GM21526 (cell line): ENCODE measurements at regions not wholly inside any gene's neighbourhood (a gene's known extent, or its start where the extent isn't known, plus 50 kb on each side); places are given as distances from the start of the nearest gene placed in this dataset.
A peak's percentile ranks its signal among the peaks of the same experiment; 100 is the strongest.

Source experiments
- ATAC-seq: cut with Tn5 transposase; IDR thresholded peaks from one replicate; pipeline ENCODE4 v1.9.1; 2021; ENCODE audit warnings: moderate library complexity; ENCODE audit not compliant: unreplicated experiment, low FRiP score

DNA sequence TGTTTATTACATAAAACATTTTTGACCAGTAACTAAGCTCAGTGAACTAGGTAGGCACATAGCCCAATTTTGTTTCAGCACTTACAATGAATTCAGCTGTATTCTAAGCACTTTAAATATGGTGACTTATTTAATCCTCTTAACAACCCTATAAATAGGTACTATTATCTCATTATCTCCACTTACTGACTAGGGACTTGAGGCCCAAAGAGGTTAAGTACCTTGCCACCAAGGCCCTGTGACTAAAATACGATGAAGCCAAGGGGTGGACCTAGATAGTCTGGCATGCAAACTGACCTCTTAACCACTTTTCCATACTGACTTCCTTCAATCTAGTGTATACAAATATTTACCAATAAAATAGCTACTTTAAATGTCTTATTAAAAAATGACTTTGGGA lies 266.4 kb downstream of the ZNF608 start:
- no peak for ATAC-seq

DNA sequence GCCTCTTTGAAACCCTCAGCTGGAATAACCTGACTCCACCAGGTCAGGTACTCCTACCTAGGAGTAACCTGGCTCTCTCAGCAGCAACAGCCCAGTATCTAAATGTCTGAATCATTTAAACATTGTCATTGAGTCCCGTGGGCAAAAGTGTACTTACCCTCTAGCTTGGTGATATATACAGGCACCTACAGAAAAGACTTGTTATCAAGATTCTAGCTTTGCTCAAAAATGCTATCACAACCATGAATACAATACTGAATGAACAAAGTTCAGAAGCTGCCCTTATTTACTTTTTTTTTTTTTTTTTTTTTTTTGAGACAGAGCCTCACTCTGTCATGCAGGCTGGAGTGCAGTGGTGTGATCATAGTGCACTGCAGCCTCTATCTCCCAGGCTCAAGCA lies 268.2 kb downstream of the ZNF608 start:
- ATAC-seq = no peak

DNA sequence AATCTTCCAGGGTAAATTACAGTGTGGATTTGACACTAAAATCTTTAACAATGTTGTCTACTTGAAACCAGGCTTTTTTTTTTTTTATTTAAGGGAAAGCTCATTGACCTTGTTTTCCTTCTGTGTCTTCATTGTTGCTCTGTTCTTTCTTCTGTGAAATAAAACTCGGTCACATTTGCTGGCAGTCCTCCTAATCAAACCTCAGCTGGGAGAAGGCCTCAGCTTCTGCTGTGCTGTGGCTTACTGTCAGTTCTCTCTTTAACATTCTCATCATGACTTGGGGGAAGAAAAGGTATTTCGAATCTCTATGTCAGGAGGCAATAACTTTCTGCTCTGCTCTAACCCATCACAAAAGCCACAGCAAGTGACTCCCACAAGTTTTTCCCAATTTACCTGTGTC lies 268.9 kb downstream of the ZNF608 start:
- ATAC-seq = no peak

DNA sequence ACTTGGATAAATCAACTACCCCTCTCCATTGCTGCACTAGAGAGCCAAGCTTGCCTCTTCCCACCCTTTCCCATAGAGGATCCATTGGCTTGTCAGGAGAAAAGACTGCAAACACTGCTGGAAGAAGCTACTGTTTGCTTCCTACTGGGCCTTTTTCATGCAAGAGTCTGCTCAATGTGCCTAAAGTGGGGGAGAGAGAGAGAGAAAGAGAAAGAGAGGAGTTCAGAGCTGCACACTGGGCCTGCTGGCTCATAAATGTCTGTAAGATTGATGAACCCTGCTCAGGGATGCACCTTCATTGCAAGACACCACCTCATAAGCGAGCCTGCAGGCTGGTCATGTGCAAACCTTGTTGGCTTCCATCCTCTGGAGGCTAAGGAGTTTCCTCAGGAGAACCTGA lies 269.4 kb downstream of the ZNF608 start:
- ATAC-seq = no peak

DNA sequence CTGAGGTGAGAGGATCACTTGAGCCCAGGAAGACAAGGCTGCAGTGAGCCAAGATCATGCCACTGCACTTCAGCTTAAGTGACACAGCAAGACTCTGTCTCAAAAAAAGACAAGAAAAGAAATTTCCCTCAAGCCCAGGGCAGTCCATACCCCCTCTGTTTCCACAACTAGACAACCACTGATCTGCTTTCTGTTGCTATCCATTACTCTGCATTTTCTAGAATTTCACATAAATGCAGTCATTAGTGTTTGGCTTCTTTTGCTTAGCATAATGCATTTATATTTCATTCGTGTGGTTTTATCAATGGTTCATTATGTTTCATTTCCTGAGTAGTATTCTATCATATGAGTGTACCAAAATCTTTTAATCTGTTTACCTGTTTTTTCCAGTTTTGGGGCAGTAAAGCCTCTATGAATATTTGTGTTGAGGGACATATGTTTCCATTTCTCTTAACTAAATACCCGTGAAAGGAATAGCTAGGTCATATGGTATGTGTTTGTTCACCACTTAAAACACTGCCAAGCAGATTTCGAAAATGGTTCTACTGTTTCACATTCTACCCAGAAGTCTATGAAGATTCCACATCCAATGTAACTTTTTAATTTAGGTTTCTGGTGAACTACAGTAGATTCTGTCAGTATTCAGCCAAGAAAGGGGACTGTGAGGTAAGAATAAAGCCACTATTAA lies 271.8 kb downstream of the ZNF608 start:
- no peak for ATAC-seq

DNA sequence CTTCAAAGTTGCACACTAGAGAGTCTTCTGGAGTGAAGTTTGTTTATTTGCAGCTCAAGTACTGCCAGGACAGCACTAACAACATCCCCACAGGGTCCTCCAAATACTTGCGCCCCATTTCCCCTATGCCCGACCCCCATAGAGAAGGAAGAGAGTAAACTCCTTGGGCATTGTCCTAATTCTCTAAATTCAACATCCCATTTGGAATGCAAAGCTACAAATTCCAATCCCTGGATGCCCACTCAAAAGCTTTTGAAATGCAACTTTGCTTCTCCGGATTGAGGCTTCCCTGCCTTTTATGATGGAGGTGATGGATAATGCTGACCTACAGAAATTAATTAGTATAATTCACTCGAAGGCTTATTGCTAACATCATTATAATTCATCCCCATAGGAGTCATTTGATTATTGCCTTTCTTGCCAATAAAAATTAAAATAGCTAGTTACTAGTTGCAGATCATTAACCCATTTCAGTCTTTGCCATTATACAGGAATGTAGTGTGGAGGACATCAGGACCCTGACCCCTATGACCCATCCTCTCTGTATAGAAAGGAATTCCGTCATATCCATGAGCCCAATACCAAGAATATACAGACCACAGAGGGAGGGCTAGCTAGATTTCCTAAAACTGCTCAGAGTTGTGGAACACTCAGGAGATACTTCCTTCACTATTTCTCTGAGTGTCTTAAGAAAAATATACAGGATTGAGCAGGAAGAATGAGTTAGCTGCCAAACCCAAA lies 277.6 kb downstream of the ZNF608 start:
- no peak for ATAC-seq

DNA sequence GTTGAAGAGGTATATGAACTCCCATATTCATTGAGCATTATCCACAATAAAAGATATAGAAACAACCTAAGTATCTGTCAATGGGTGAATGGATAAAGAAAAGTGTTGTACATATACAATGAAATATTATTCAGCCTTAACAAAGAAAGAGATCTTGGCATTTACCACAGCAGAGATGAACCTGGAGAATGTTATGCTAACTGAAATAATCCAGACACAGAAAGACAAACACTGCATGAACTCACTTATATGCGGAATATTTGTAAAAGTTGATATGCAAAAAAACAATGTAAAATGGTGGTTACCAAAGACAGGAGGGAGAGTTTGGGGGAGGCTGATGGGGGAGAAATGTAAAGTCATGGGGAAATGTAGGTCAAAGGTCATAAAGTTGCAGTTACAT lies 278.7 kb downstream of the ZNF608 start:
- ATAC-seq = no peak

DNA sequence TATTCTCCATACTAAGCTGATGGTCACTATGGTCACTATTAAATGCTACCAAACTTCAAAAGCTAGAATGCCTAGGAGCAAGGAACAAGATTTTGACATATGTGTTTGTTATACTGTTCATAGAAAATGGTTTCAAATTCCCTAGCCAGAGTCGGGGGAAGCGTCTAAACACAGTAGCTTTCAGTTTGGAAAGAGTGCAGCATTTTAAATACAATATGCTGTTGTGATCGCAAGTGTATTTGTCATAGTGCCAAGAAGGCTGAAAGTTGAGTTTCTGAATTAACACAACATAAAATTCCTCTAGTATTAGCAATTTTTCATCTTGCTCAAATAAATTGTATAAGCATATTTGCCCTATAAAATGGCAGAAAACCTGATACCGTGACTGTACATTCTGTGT lies 280.4 kb downstream of the ZNF608 start:
- ATAC-seq = no peak

DNA sequence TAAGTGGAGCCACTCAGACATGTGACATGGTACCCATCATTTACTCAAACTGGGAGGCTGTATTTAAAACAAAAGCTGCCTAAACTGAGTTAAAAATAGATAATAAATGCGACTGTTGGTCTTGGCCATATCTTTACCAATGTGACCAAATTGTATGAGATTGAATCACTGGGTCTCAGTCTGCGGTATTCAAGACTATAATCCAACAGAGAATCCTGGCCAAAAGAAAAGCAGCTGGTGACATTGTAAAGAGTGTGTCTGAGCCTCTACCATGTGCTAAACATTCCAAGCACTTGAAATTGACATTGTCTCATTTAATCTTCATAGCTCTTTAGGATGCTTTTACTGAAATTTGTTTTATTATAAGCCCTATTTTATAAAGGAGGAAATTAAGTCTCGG lies 282.6 kb downstream of the ZNF608 start:
- ATAC-seq = no peak

DNA sequence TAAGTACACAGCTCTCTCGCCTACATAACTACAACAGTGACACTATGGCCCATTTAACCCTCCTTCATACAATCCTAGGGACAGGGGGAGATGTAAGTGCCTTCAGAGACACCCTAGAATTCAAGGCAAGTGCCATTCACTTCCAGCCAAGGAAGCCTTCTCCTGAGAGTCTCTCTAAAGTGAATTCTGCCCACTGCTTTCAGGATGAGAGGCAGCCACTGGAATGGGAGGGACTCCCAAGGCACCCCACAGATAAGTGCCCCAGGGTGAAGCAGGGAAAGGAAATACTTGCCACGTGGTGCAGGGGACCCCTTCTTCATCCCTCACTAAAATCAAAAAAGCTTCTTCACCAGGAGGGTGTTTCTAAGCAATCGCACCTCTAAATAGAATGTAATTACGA lies 283.7 kb downstream of the ZNF608 start:
- ATAC-seq = no peak

DNA sequence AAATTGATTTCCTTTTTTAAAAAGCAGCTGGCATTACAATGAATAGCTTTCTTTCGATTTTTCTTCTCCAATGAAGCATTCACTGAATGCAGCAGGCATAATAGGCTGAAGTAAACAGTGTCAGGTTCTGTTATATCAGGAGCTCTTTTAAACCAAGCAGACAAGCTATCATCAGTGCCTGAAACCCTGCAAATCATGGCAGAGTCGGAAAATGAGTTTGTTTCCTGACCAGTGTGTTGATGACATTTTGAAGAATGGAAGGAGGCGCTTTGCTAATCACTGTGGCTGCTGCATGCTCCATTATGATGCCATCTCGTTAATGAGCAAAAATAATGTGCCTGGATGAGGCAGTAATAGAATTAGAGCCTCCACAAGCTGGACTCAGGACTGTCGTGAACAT lies 284.5 kb downstream of the ZNF608 start:
- ATAC-seq = no peak

DNA sequence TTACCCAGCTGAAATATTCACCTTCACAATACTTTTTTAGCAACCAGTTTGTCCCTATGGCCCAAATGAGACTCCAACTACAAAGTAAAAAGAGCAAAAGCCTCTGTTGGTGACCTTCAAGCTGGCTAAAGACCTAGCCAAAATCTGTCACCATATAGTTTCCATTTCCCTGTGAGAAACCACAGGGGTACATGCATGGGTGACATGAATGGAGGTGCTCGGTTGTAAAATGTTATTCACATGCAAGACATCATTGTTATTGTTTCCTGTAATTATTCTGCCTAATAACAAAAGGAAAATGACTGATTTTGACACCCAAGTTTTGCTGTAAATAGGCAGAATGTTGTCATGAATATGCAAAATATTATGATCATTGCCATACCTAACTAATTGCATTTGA lies 285.3 kb downstream of the ZNF608 start:
- no peak for ATAC-seq

DNA sequence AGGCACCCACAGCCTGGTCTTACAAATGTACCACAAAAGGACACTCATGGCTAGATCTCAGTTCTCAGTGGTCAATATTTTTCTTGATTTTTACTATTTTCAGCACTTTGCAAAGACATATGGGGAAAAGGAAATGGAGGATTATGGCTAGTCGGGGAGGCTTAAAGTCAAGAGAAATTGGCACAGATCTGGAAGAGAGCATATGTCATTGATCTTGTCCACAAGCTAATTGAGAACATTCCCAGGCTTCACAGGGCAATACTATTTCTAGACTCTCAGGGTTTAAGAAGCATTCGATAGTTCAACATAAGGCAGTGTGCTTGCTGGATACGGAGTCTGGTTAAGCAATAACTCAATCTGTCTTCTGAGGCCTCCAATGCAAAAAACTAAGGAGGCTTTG lies 285.8 kb downstream of the ZNF608 start:
- no peak for ATAC-seq

DNA sequence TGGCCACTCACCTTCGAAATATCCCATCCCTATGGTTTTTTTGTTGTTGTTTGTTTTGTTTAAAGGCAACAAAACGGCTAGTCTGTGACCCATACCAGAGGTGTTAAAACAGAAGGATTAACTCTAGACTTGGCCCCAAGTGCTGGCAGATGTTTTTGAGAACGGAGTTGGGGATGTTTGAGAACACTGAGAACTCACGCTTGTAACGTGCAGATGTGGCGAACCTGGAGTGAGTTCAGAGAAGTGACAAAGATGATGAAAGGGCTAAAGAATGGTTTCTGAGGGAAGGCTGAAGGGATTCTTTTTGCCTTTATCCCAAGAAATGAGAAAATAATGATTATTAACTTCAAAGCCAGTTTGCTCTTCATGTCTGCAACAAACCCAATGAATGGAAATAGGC lies 286.5 kb downstream of the ZNF608 start:
- no peak for ATAC-seq

DNA sequence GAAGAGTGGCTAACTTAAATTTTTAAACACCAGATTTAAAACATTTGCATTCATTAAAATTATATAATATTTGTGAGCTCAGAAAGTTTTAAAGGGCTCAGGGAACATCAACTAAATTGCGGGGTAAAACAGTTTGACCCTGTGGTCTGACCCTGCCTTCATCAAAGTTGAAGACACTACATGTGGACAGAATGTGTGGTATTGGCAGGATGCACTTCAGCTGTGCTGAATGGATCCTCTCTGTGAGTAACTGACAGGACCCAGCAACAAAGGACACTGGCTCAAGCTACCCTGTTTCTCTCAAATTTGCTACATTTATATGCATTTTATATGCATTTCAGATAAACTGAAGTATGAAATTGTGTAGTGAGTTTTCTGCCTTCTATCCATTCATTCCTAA lies 288.5 kb downstream of the ZNF608 start:
- ATAC-seq = no peak

DNA sequence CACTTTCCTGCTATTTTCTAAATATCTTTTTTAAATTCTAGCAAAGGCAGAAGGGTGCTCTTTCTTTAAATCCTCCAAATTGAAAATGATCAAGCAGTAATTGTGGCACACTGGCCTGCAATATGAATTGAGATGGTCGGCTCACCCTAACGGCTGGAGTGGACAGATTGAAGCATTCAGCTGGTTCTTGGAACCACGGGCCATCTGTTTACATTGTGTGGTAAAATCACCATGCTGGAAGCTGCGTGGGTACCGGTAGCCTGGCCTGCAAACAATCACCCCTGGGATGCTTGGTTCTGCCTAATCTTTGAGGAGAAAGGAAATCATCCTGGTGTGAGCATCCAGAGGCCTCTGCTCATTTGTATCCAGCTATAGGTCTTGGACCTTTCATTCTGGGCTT lies 289.3 kb downstream of the ZNF608 start:
- no peak for ATAC-seq

DNA sequence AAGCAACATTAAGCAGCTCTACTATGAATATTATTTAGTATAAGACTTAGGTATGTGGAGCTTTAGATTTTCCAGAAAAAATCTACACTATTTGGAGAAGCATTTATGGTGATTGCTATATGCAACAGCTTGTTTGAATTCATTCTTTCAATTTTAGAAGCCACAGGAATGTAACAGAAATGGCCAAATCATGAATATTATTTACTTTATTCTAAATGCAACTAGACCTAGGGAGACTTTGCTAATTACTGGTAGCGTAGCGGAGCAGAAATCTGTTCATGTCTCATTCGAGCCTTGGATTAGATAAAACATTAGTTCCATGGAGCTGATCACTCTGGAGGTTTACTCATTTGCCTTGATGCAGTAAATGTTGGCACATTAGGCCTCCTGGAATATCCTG lies 290.2 kb downstream of the ZNF608 start:
- ATAC-seq = no peak

DNA sequence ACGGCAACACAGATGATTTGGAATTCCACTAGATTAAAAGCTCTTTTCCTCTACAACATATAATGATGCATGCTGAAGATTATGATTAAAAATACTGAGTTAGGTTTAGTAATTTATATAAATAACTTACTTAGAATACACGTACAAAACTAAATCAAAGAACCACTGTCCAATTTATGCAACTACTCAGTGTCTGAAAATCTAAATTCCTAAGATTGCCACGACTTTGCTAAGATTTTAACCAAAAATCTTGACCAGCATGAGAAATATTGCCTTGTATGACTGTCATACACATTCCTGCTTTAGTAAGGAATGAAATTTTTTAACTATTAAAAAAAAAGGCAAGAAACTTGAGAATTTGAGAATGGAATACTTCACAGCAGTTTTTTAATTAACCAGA lies 292.4 kb downstream of the ZNF608 start:
- ATAC-seq = no peak

DNA sequence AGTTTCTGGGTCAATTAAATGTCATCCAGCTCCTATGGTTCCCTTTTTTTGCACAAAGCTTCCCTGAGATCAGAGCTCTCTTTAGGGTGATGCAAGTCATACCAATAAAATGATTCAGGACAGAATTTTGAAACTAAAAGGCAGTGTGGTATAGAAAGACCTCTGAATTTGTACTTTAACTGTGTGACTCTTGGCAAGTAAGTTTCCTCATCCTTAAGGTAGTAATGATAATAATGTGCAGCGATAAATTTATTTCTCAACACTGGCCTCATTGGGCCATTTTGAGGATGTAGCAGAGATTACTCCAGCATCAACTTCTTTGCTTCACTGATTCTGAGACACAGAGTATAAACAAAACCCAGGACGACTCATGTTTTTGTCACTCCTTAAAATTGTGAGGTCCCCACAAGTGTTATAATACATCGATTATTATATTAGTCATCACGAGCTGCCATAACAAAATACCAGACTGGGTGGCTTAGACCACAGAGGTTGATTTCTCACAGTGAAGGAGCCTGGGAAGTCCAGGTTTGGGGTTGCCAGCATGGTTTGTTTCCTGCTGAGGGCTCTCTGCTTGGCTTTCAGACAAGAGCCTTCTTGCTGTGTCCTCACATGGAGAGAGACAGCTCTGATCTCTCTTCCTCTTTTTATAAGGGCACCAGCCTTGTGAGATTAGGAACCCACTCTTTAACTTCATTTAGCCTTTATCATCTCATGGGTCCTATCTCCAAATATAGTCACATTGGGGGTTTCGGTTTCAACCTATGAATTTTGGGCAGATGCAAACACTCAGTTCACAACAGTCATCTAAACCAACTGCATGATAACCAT lies 293.0 kb downstream of the ZNF608 start:
- peak; percentile 98 for ATAC-seq

DNA sequence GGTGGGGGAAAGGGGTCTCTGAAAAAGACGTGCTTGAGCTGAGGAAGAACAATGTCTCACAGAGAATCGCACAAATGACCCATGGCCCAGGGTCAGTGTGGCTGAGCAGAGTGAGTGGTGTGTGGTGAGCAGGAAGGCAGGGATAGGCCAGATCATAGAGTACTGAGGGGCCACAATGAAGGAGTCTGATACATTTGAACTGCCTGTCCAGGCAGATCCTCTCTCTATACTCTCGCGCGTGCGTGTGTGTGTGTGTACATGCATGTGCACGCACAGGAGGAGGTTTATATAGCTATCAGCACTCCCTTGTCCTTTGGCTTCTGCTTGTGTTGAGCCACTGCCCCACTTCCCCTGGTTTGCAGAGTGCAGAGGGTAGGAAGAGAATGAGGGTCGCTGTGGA lies 294.0 kb downstream of the ZNF608 start:
- no peak for ATAC-seq

DNA sequence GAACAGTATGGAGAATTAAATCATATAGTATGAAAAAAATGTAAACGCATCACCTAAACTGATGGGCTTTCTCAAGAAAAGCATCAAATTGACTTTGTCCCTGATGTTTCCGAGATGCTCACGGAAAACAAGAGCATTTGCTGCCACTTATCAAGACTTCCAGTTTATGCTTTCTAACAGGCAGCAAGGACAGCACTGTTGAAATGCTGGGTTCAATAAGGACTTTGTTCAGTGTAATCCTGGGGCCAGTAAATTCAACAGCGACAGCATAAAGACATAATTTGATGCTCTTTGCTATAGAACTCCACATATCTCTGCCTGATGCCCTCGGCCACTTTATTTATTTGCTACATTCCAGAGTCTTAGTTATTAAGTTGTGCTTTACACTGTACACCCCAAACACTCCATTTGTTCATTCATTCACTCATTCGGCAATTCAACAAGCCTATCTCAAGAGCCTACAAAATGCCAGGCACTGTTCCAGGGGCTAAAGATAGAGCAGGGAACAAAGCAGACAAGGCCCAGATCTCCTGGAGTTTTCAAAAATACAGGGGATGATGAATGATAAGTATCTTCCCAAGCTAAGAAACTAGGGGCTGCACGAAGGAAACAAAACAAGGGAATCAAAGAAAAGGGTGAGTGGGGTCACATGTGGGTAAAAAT lies 294.6 kb downstream of the ZNF608 start:
- ATAC-seq = no peak
